ENCODE measurements at regions not wholly inside any gene's neighbourhood (a gene's known extent, or its start where the extent isn't known, plus 50 kb on each side); places are given as distances from the start of the nearest gene placed in this dataset.

- no peak overlapping the region for H3K27ac ChIP-seq (ENCODE audit: extremely low read depth, low read depth, low read length)
- TF ChIP-seq ZNF202 (tag by site-specific recombination; IDR thresholded peaks at IDR 0.05; ENCODE audit: borderline replicate concordance) (no peak), IKZF3 (tag by site-specific recombination; IDR thresholded peaks at IDR 0.05) (no peak), KLF16 (tag by site-specific recombination; IDR thresholded peaks at IDR 0.05) (no peak), SP7 (tag by site-specific recombination; IDR thresholded peaks at IDR 0.05) (no peak), ZNF677 (tag by site-specific recombination; IDR thresholded peaks at IDR 0.05) (no peak)
- no peaks in the 10 kb centered on the region for H3K4me1 ChIP-seq (ENCODE audit: control insufficient read depth, insufficient read depth, low read length)
- ChIA-PET POLR2A (no interaction called here), CTCF (interaction anchor here (1.3 to 1.7 kb wide), 2 partner anchors 9 to 62 kb away, joined by 3 to 4 read pairs; no protein-coding TSS in a partner anchor)
- H3K4me3 ChIP-seq (ENCODE audit: low read depth, low read length) = no peak overlapping the region
- no peaks in the 10 kb centered on the region for H3K9me3 ChIP-seq (ENCODE audit: control insufficient read depth, insufficient read depth, low read depth, low read length)
- no peaks in the 10 kb centered on the region for H3K36me3 ChIP-seq (ENCODE audit: control insufficient read depth in 2 of 2, insufficient read depth in 1 of 2, low read length in 2 of 2)
These were observed 52.0 kb upstream of the PPP2R5C start for GRCh38 chr14:101709533-101709881.

DNA sequence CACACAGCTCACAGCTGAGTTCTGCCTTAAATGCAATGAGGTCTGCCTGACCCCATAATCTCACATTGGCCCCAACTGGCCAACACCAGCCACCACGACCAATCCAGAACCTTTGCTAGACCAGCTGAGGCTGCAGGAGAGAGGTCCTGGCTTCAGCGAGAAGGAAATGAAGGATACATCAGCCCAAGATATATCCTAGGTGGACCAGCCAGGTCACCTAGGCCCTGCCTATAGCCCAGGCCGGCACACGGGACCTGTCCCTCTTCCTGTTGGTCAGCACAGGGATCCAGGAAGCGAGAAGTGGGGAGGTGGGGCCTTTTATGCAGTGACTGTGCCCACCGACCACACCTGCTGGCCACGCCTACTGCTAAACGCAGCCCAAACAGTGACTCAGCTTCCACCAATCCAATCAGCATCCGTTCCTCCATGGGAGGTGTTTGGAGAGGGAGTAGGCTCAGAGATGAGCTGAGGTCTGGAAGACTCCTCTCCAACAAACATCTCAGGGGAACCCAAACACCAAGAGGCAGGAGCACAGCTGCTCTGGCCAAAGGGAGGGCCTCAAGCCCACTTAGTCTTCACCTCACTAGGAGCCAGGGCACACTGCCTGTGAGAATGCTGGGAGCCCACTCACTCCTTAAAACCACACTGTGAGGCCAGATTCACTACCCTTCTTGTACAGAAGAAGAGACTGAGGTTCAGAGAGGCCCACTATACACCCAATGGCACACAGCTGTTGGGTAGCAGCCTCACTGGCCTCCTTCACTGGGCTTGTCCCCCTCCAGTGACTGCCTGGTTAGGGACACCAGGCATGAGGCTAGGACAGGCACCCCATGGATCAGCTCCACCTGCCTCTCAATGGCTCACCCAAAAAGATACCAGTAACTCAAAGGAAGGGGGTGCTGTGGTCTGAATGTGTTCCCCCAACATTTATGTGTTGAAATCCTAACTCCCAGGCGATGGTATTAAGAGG is 51.3 kb upstream of the PPP2R5C start:
- no peak overlapping the region for H3K4me3 ChIP-seq (ENCODE audit: low read depth, low read length)
- POLR2A ChIA-PET = no interaction called here
- no peaks in the 10 kb centered on the region for H3K36me3 ChIP-seq (ENCODE audit: control insufficient read depth in 2 of 2, insufficient read depth in 1 of 2, low read length in 2 of 2)
- CTCF ChIA-PET = interaction anchor here (0.9 to 1.7 kb wide), 5 partner anchors 10 to 251 kb away, joined by 3 to 5 read pairs (median 3); no protein-coding TSS in a partner anchor
- no peaks in the 10 kb centered on the region for H3K9me3 ChIP-seq (ENCODE audit: control insufficient read depth, insufficient read depth, low read depth, low read length)
- no peak for TF ChIP-seq ZSCAN16 (tag by site-specific recombination; IDR thresholded peaks at IDR 0.05)
- no peak for TF ChIP-seq ZNF621 (tag by site-specific recombination; IDR thresholded peaks at IDR 0.05)
- no peak for TF ChIP-seq ZNF214 (tag by site-specific recombination; IDR thresholded peaks at IDR 0.05; ENCODE audit: borderline replicate concordance)
- TF ChIP-seq KLF1 (tag by site-specific recombination; IDR thresholded peaks at IDR 0.05) = peak; percentile 94
- no peak for TF ChIP-seq ZNF501 (tag by site-specific recombination; IDR thresholded peaks at IDR 0.05)
- TF ChIP-seq ZNF132 (tag by site-specific recombination; IDR thresholded peaks at IDR 0.05; ENCODE audit: borderline replicate concordance) = no peak
- TF ChIP-seq ZNF394 (tag by site-specific recombination; IDR thresholded peaks at IDR 0.05; ENCODE audit: borderline replicate concordance) = no peak
- no peak for TF ChIP-seq ZNF658 (tag by site-specific recombination; IDR thresholded peaks at IDR 0.05)
- H3K4me1 ChIP-seq (ENCODE audit: control insufficient read depth, insufficient read depth, low read length) = no peaks in the 10 kb centered on the region
- no peak overlapping the region for H3K27ac ChIP-seq (ENCODE audit: extremely low read depth, low read depth, low read length)

- no peaks in the 10 kb centered on the region for H3K4me1 ChIP-seq (ENCODE audit: control insufficient read depth, insufficient read depth, low read length)
- no peak overlapping the region for H3K27ac ChIP-seq (ENCODE audit: extremely low read depth, low read depth, low read length)
- ChIA-PET POLR2A (no interaction called here), CTCF (interaction anchor here (1.1 to 1.7 kb wide), 4 partner anchors 11 to 250 kb away, joined by 3 to 5 read pairs (median 4); no protein-coding TSS in a partner anchor)
- H3K36me3 ChIP-seq (ENCODE audit: control insufficient read depth in 2 of 2, insufficient read depth in 1 of 2, low read length in 2 of 2) = no peaks in the 10 kb centered on the region
- no peaks in the 10 kb centered on the region for H3K9me3 ChIP-seq (ENCODE audit: control insufficient read depth, insufficient read depth, low read depth, low read length)
- no peak for TF ChIP-seq ZIC2 (tag by site-specific recombination; IDR thresholded peaks at IDR 0.05)
- TF ChIP-seq SP2 (tag by site-specific recombination; IDR thresholded peaks at IDR 0.05) = no peak
- TF ChIP-seq, protein P1, sequence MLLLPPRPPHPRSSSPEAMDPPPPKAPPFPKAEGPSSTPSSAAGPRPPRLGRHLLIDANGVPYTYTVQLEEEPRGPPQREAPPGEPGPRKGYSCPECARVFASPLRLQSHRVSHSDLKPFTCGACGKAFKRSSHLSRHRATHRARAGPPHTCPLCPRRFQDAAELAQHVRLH (tag by site-specific recombination; IDR thresholded peaks at IDR 0.05) = no peak
- TF ChIP-seq ZNF624 (tag by site-specific recombination; IDR thresholded peaks at IDR 0.05) = no peak
- no peak for TF ChIP-seq ZNF777 (tag by site-specific recombination; IDR thresholded peaks at IDR 0.05; ENCODE audit: borderline replicate concordance)
- TF ChIP-seq ZNF549 (tag by site-specific recombination; IDR thresholded peaks at IDR 0.05) = no peak
- TF ChIP-seq ZNF521 (tag by site-specific recombination; IDR thresholded peaks at IDR 0.05) = no peak
- no peak for TF ChIP-seq ZNF623 (tag by site-specific recombination; IDR thresholded peaks at IDR 0.05)
- H3K4me3 ChIP-seq (ENCODE audit: low read depth, low read length) = no peak overlapping the region
These were observed 50.3 kb upstream of the PPP2R5C start for GRCh38 chr14:101711041-101711856.
